ENCODE measurements at regions not wholly inside any gene's neighbourhood (a gene's known extent, or its start where the extent isn't known, plus 50 kb on each side); places are given as distances from the start of the nearest gene placed in this dataset.
"Not testable (repeated sequence)": the region's sequence is repeated elsewhere in the genome, so short reads cannot be mapped to it uniquely, and the experiment has no call there.

GRCh38 chr2:47689118-47689517 lies 93.8 kb upstream of the MSH6 start:
- not testable (repeated sequence) for DNase-seq

- DNase-seq = peak; percentile 41
Observed at GRCh38 chr2:47688561-47688960, 94.4 kb upstream of the MSH6 start.

GRCh38 chr2:47687856-47688255 lies 95.1 kb upstream of the MSH6 start:
- DNase-seq = no peak

- DNase-seq = no peak
Observed at GRCh38 chr2:47686018-47686417, 96.9 kb upstream of the MSH6 start.

GRCh38 chr2:47682216-47682749 lies 100.7 kb upstream of the MSH6 start:
- no peak for DNase-seq

GRCh38 chr2:47676261-47676926 lies 105.6 kb upstream of the KCNK12 start:
- DNase-seq = peak; percentile 18

GRCh38 chr2:47675196-47675825 lies 104.5 kb upstream of the KCNK12 start:
- DNase-seq = no peak

- no peak for DNase-seq
Observed at GRCh38 chr2:47666332-47666731, 95.5 kb upstream of the KCNK12 start.

GRCh38 chr2:47664817-47665216 lies 94.0 kb upstream of the KCNK12 start:
- peak; percentile 43 for DNase-seq

GRCh38 chr2:47662552-47662951 lies 91.8 kb upstream of the KCNK12 start:
- DNase-seq = no peak

GRCh38 chr2:47661310-47661709 lies 90.5 kb upstream of the KCNK12 start:
- DNase-seq = no peak

GRCh38 chr2:47660168-47660567 lies 89.4 kb upstream of the KCNK12 start:
- no peak for DNase-seq

GRCh38 chr2:47658646-47659320 lies 88.0 kb upstream of the KCNK12 start:
- no peak for DNase-seq

- DNase-seq = no peak
Observed at GRCh38 chr2:47657886-47658489, 87.2 kb upstream of the KCNK12 start.

GRCh38 chr2:47656715-47657600 lies 86.2 kb upstream of the KCNK12 start:
- DNase-seq = no peak

- DNase-seq = no peak
Observed at GRCh38 chr2:47655563-47655880, 84.7 kb upstream of the KCNK12 start.

GRCh38 chr2:47654790-47655562 lies 84.2 kb upstream of the KCNK12 start:
- DNase-seq = peak; percentile 78

GRCh38 chr2:47653902-47654789 lies 83.4 kb upstream of the KCNK12 start:
- DNase-seq = peak; percentile 92

- no peak for DNase-seq
Observed at GRCh38 chr2:47653036-47653435, 82.3 kb upstream of the KCNK12 start.

- no peak for DNase-seq
Observed at GRCh38 chr2:47652061-47652690, 81.4 kb upstream of the KCNK12 start.
